ENCODE measurements at regions not wholly inside any gene's neighbourhood (a gene's known extent, or its start where the extent isn't known, plus 50 kb on each side); places are given as distances from the start of the nearest gene placed in this dataset.

DNA sequence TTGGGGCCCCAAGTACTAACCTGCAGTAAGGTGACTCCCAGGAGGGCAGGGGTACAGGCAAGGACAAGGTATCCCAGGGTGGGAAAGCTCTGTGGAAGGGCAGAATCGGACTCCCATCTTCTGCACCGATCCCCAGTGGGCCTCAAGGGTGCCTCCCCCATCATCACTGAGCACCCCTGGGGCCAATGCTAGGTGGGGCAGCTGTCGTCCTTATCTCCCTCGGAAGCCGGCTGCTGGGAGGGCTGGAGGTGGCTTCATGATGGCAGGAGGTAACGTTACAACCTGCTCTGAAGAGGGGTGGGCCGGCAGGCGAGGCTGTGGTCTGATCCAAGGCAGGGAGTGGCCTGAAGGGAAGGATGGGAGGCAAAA lies 87.6 kb upstream of the LINC01488 start:
- TF ChIP-seq, protein P1, sequence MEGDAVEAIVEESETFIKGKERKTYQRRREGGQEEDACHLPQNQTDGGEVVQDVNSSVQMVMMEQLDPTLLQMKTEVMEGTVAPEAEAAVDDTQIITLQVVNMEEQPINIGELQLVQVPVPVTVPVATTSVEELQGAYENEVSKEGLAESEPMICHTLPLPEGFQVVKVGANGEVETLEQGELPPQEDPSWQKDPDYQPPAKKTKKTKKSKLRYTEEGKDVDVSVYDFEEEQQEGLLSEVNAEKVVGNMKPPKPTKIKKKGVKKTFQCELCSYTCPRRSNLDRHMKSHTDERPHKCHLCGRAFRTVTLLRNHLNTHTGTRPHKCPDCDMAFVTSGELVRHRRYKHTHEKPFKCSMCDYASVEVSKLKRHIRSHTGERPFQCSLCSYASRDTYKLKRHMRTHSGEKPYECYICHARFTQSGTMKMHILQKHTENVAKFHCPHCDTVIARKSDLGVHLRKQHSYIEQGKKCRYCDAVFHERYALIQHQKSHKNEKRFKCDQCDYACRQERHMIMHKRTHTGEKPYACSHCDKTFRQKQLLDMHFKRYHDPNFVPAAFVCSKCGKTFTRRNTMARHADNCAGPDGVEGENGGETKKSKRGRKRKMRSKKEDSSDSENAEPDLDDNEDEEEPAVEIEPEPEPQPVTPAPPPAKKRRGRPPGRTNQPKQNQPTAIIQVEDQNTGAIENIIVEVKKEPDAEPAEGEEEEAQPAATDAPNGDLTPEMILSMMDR (IDR thresholded peaks at IDR 0.05; ENCODE audit: insufficient read depth, low read depth, low read length) = no peak
- no peak for TF ChIP-seq EZH2 (IDR thresholded peaks at IDR 0.05; ENCODE audit: insufficient read depth, low read length)

All from astrocyte (in vitro differentiated cells and primary cell).